Sigmoid colon (tissue), 6 donors: ENCODE measurements at regions not wholly inside any gene's neighbourhood (a gene's known extent, or its start where the extent isn't known, plus 50 kb on each side); places are given as distances from the start of the nearest gene placed in this dataset.
"Not testable (repeated sequence)": the region's sequence is repeated elsewhere in the genome, so short reads cannot be mapped to it uniquely, and the experiment has no call there.

ENCODE experiments used
- DNase-seq: peaks from one replicate; pipeline ENCODE4 v3.0.0-alpha.2; 2019
- H3K27ac ChIP-seq, 4 donors: fragments of 200-600 bp; sonication (generic); one replicate each; pipeline ENCODE4 v1.5.1; 2016 to 2019; ENCODE audit warnings: mild to moderate bottlenecking in 1 of 4
- H3K27me3 ChIP-seq, 3 donors: fragments of 200-600 bp; sonication (generic); one replicate each; pipeline ENCODE4 v1.5.1; 2019; ENCODE audit warnings: mild to moderate bottlenecking in 1 of 3
- H3K36me3 ChIP-seq, 4 donors: fragments of 200-600 bp; sonication (generic); one replicate each; pipeline ENCODE4 v1.5.1; 2016 to 2019
- H3K4me1 ChIP-seq, 4 donors: fragments of 200-600 bp; sonication (generic); one replicate each; pipeline ENCODE4 v1.5.1; 2017 to 2019
- H3K4me3 ChIP-seq, 4 donors: fragments of 200-600 bp; sonication (generic); one replicate each; pipeline ENCODE4 v1.5.1; 2017 to 2019; ENCODE audit warnings: mild to moderate bottlenecking in 2 of 4, moderate library complexity in 1 of 4
- H3K9me3 ChIP-seq, 4 donors: fragments of 200-600 bp in 3 of 4; sonication (generic) in 3 of 4; one replicate each; pipeline versions ENCODE4 v1.5.1 to v1.6.1; 2013 to 2019
- EP300 ChIP-seq, 4 donors: sonication (generic); formaldehyde crosslinking; IDR thresholded peaks; one replicate each; pipeline ENCODE4 v1.6.1; 2017; ENCODE audit warnings: antibody characterized with exemption in 4 of 4
- POLR2A ChIP-seq, 2 donors: fragments of 450-650 bp; IDR thresholded peaks; one replicate each; pipeline ENCODE4 v1.6.1; 2016; ENCODE audit warnings: antibody characterized with exemption in 2 of 2, mild to moderate bottlenecking in 2 of 2, moderate library complexity in 2 of 2
- POLR2AphosphoS5 ChIP-seq, 4 donors: sonication (generic); formaldehyde crosslinking; IDR thresholded peaks; one replicate each; pipeline ENCODE4 v1.6.1; 2017; ENCODE audit warnings: antibody characterized with exemption in 4 of 4
- WGBS, 2 donors: extraction: QIAGEN DNeasy Blood & Tissue Kit; methylation state at CpG; one replicate each; pipeline ENCODE4 v1.1.7; 2013; 5-methylcytosine and 5-hydroxymethylcytosine counted together
- intact Hi-C: fragments of 100-400 bp; cut with DNase I; formaldehyde crosslinking; loops from one replicate; pipeline ENCODE4 v1.15.1; 2023
- TF ChIP-seq, protein P1 (sequence below), 4 experiments: fragments of 450-650 bp in 3 of 4; fragments of 200-600 bp in 1 of 4; IDR thresholded peaks; one replicate each; pipeline ENCODE4 v1.5.1; 2016 to 2019; ENCODE audit warnings: antibody characterized with exemption in 4 of 4, mild to moderate bottlenecking in 3 of 4, moderate library complexity in 2 of 4
- donor health status: healthy with polysubstance abuse.
- donor health status: healthy.

DNA sequence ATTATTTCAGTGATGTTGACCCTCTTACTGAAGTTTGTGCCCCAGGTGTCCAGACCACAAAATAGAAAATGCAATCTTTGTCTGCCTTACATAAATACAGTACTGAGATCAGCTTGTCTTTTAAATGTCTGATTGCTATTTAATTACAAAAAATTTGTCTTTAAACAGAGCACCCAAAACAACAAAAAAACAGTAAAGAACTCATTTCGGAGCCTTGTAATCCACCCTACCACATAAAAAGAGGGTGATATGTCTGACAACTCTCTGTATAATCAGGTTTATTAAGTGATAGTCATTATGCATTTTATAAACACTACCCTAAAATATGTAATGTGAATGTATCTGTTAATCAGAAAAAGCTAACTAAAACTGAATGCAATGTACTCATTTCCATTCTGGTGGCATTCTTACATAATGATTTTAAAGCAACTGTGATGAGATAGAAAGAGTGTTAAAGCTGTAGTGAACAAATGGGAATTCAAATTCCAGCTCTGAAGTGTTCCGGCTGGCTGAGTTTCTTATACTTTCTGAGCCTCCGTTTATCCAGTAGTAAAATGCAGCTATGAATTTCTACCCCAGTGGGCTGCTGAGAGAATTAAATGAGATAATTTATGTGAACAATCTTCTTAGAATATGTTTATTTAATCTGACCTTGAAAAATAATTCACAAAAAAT, 486.6 kb downstream of the USP25 start:
- no peak overlapping the region for H3K4me3 ChIP-seq
- no peak for DNase-seq
- intact Hi-C loops = no loop called here
- H3K4me1 ChIP-seq = peaks cover 0 to 17% (median 0%) of the 10 kb centered on the region in 4 donors
- H3K9me3 ChIP-seq = no peaks in the 10 kb centered on the region
- 69 to 83% methylated on average over 3 of the region's 3 CpGs for WGBS, 2 donors
- TF ChIP-seq, protein P1, sequence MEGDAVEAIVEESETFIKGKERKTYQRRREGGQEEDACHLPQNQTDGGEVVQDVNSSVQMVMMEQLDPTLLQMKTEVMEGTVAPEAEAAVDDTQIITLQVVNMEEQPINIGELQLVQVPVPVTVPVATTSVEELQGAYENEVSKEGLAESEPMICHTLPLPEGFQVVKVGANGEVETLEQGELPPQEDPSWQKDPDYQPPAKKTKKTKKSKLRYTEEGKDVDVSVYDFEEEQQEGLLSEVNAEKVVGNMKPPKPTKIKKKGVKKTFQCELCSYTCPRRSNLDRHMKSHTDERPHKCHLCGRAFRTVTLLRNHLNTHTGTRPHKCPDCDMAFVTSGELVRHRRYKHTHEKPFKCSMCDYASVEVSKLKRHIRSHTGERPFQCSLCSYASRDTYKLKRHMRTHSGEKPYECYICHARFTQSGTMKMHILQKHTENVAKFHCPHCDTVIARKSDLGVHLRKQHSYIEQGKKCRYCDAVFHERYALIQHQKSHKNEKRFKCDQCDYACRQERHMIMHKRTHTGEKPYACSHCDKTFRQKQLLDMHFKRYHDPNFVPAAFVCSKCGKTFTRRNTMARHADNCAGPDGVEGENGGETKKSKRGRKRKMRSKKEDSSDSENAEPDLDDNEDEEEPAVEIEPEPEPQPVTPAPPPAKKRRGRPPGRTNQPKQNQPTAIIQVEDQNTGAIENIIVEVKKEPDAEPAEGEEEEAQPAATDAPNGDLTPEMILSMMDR (IDR thresholded peaks at IDR 0.05) = no peak
- no peak for TF ChIP-seq POLR2AphosphoS5 (IDR thresholded peaks at IDR 0.05)
- TF ChIP-seq EP300 (IDR thresholded peaks at IDR 0.05) = no peak
- no peak for TF ChIP-seq POLR2A (IDR thresholded peaks at IDR 0.05)
- no peaks in the 10 kb centered on the region for H3K27me3 ChIP-seq
- H3K27ac ChIP-seq = no peak overlapping the region
- no peaks in the 10 kb centered on the region for H3K36me3 ChIP-seq

DNA sequence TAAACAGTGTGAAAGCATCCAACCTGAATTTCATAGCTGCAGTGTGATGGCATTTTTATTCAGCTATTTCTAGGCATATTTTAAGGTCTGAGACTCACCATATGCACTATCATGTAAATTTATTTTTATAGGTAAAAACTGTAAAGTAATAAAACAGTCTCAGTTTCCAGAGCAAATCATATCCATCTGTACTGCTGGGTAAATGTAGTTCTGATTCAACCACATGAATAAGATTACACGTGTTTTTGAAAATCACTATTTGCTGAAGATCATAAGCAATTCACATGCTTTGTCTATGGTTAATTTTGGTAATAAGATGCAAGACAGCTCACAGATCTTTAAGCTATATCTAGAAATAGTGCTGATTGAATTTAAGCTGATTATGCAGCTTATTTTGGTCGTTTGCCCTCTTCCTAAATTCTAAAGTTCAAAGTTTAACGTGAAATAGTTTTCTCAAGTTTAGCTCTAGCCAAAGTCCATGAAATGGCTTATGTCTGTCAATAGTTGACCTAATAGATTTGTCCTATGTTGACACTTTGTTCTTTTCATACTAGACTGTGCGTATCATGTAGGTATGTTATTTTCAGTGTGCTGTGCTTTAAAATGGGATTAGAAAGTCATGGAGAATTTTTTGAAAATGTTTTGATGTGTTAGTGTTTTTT, 489.0 kb downstream of the USP25 start:
- no peak for TF ChIP-seq POLR2A (IDR thresholded peaks at IDR 0.05)
- TF ChIP-seq POLR2AphosphoS5 (IDR thresholded peaks at IDR 0.05) = no peak
- TF ChIP-seq, protein P1 (IDR thresholded peaks at IDR 0.05) = no peak
- no peak for TF ChIP-seq EP300 (IDR thresholded peaks at IDR 0.05)
- Histone ChIP-seq H3K4me1 (peaks cover 0 to 9% (median 0%) of the 10 kb centered on the region in 4 donors), H3K36me3 (no peaks in the 10 kb centered on the region), H3K4me3 (no peak overlapping the region), H3K27me3 (no peaks in the 10 kb centered on the region), H3K27ac (no peak overlapping the region), H3K9me3 (no peaks in the 10 kb centered on the region)
- intact Hi-C loops = no loop called here
- DNase-seq = no peak
- WGBS, 2 donors = 49 to 80% methylated on average over 4 of the region's 4 CpGs

GRCh38 chr21:16224756-16225155, 495.0 kb downstream of the USP25 start:
- H3K4me3 ChIP-seq, H3K27ac ChIP-seq, H3K9me3 ChIP-seq, H3K36me3 ChIP-seq, H3K27me3 ChIP-seq, H3K4me1 ChIP-seq, DNase-seq, intact Hi-C loops: not testable (repeated sequence)
- 48 to 73% methylated on average over 3 of the region's 3 CpGs for WGBS, 2 donors

GRCh38 chr21:16239659-16240265, 510.0 kb downstream of the USP25 start:
- Histone ChIP-seq H3K27ac (no peak overlapping the region), H3K9me3 (no peaks in the 10 kb centered on the region), H3K4me3 (no peak overlapping the region), H3K4me1 (no peaks in the 10 kb centered on the region), H3K36me3 (no peaks in the 10 kb centered on the region), H3K27me3 (no peaks in the 10 kb centered on the region)
- no peak for TF ChIP-seq POLR2A (IDR thresholded peaks at IDR 0.05)
- no peak for TF ChIP-seq POLR2AphosphoS5 (IDR thresholded peaks at IDR 0.05)
- TF ChIP-seq, protein P1 (IDR thresholded peaks at IDR 0.05) = no peak
- TF ChIP-seq EP300 (IDR thresholded peaks at IDR 0.05) = no peak
- intact Hi-C loops = no loop called here
- WGBS, 2 donors = 67 to 82% methylated on average over 11 of the region's 11 CpGs
- DNase-seq = no peak

DNA sequence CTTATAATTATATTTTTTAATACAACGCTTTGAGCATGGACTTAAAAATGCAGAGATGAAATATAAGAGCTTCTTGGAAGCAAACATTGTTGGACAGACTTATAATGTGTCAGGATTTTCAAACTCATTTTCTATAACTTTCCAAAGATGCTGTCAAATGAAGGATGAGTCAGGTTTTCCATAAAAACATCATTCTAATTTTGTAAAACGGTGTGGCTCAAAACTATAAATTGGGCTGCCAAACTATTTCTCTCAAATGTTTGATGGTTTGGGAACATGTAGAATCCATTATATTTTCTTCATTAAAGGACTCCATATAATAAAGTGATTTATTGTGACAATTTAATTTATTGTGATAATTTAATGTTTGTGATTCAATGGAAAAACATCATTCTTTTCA, 511.2 kb downstream of the USP25 start:
- H3K27me3 ChIP-seq = no peaks in the 10 kb centered on the region
- no peak overlapping the region for H3K4me3 ChIP-seq
- WGBS, 2 donors = 79 to 84% methylated on average over 2 of the region's 2 CpGs
- no peaks in the 10 kb centered on the region for H3K36me3 ChIP-seq
- TF ChIP-seq POLR2AphosphoS5 (IDR thresholded peaks at IDR 0.05) = no peak
- TF ChIP-seq, protein P1 (IDR thresholded peaks at IDR 0.05) = no peak
- no peak for TF ChIP-seq EP300 (IDR thresholded peaks at IDR 0.05)
- no peak for TF ChIP-seq POLR2A (IDR thresholded peaks at IDR 0.05)
- DNase-seq = no peak
- intact Hi-C loops = no loop called here
- H3K9me3 ChIP-seq = no peaks in the 10 kb centered on the region
- H3K27ac ChIP-seq = no peak overlapping the region
- H3K4me1 ChIP-seq = no peaks in the 10 kb centered on the region
